GM18870 (cell line): ENCODE measurements at regions not wholly inside any gene's neighbourhood (a gene's known extent, or its start where the extent isn't known, plus 50 kb on each side); places are given as distances from the start of the nearest gene placed in this dataset.
"Not testable (repeated sequence)": the region's sequence is repeated elsewhere in the genome, so short reads cannot be mapped to it uniquely, and the experiment has no call there.

Experiments
- ATAC-seq: cut with Tn5 transposase; IDR thresholded peaks from one replicate; pipeline ENCODE4 v1.9.1; 2021; ENCODE audit warnings: moderate library complexity; ENCODE audit not compliant: unreplicated experiment

GRCh38 chr2:126038861-126039260 is 617.1 kb upstream of the GYPC start:
- no peak for ATAC-seq

GRCh38 chr2:126041391-126042047 is 614.4 kb upstream of the GYPC start:
- no peak for ATAC-seq

GRCh38 chr2:126042089-126042488 is 613.9 kb upstream of the GYPC start:
- no peak for ATAC-seq

- ATAC-seq = no peak
Observed at GRCh38 chr2:126048719-126049118, 607.2 kb upstream of the GYPC start.

GRCh38 chr2:126049461-126049860 is 606.5 kb upstream of the GYPC start:
- ATAC-seq = no peak

- ATAC-seq = no peak
Observed at GRCh38 chr2:126050991-126051736, 604.8 kb upstream of the GYPC start.

- ATAC-seq = not testable (repeated sequence)
Observed at GRCh38 chr2:126051737-126052240, 604.2 kb upstream of the GYPC start.

- ATAC-seq = no peak
Observed at GRCh38 chr2:126059379-126059778, 596.6 kb upstream of the GYPC start.

GRCh38 chr2:126085011-126085795 is 570.8 kb upstream of the GYPC start:
- ATAC-seq = no peak

GRCh38 chr2:126100962-126101361 is 555.0 kb upstream of the GYPC start:
- no peak for ATAC-seq

GRCh38 chr2:126106006-126106405 is 550.0 kb upstream of the GYPC start:
- ATAC-seq = no peak

GRCh38 chr2:126107883-126108282 is 548.1 kb upstream of the GYPC start:
- ATAC-seq = no peak

- no peak for ATAC-seq
Observed at GRCh38 chr2:126115975-126116374, 540.0 kb upstream of the GYPC start.

GRCh38 chr2:126117886-126118285 is 538.1 kb upstream of the GYPC start:
- no peak for ATAC-seq

- no peak for ATAC-seq
Observed at GRCh38 chr2:126145752-126146151, 510.2 kb upstream of the GYPC start.

GRCh38 chr2:126154256-126154785 is 501.6 kb upstream of the GYPC start:
- no peak for ATAC-seq

GRCh38 chr2:126160950-126161349 is 495.0 kb upstream of the GYPC start:
- not testable (repeated sequence) for ATAC-seq

- no peak for ATAC-seq
Observed at GRCh38 chr2:126172631-126173184, 483.2 kb upstream of the GYPC start.

- no peak for ATAC-seq
Observed at GRCh38 chr2:126175222-126175621, 480.7 kb upstream of the GYPC start.

- ATAC-seq = no peak
Observed at GRCh38 chr2:126177479-126177878, 478.5 kb upstream of the GYPC start.

- no peak for ATAC-seq
Observed at GRCh38 chr2:126187668-126188067, 468.3 kb upstream of the GYPC start.
